ENCODE measurements at regions not wholly inside any gene's neighbourhood (a gene's known extent, or its start where the extent isn't known, plus 50 kb on each side); places are given as distances from the start of the nearest gene placed in this dataset.
A peak's percentile ranks its signal among the peaks of the same experiment; 100 is the strongest.

GRCh38 chr3:35966629-35967464 lies 327.5 kb downstream of the ARPP21 start:
- TF ChIP-seq CTCF (IDR thresholded peaks at IDR 0.05; ENCODE audit: low read depth, low read length), result 0 out of 2 replicates have a peak, but pooled peaks have one; percentile 7
- no peak overlapping the region for H3K4me3 ChIP-seq (ENCODE audit: low read depth, low read length)
- no peaks in the 10 kb centered on the region for H3K36me3 ChIP-seq
- DNase-seq, result no peak
- H3K27ac ChIP-seq, result no peak overlapping the region
- no peaks in the 10 kb centered on the region for H3K9me3 ChIP-seq (ENCODE audit: severe bottlenecking)
- H3K27me3 ChIP-seq (ENCODE audit: insufficient read depth, low read depth, severe bottlenecking), result no peaks in the 10 kb centered on the region

DNA sequence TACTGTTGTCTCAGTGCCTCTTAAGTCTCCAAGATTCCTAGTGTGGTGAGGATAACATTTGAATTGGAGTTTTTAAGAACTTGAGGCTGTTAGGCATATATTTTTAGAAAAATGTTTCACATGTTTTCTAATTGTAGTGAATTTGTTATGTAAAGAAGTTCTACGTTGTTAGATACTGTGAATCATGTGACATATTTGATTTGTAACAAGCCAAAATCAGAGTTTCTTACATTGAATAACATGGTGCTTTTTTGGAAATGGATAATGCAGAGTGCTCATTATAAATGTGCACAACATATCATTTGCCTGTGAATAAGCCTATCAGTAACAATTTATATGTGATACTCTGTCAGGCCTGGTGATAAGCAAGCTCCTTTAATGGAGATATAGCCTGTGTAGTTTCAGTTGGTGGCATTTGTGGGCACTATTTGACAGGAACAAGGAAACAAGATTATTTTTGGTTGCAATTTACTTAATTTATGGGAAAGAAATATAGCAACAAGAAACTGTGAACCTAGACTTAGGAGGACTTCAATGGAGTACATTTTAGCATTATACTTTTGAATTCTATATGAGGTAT lies 328.8 kb downstream of the ARPP21 start:
- no peak overlapping the region for H3K27ac ChIP-seq
- no peak overlapping the region for H3K4me3 ChIP-seq (ENCODE audit: low read depth, low read length)
- no peaks in the 10 kb centered on the region for H3K27me3 ChIP-seq (ENCODE audit: insufficient read depth, low read depth, severe bottlenecking)
- TF ChIP-seq CTCF (IDR thresholded peaks at IDR 0.05; ENCODE audit: low read depth, low read length), result no peak
- H3K9me3 ChIP-seq (ENCODE audit: severe bottlenecking), result no peaks in the 10 kb centered on the region
- no peak for DNase-seq
- H3K36me3 ChIP-seq, result no peaks in the 10 kb centered on the region

- Histone ChIP-seq H3K27me3 (ENCODE audit: insufficient read depth, low read depth, severe bottlenecking) (no peaks in the 10 kb centered on the region), H3K4me3 (ENCODE audit: low read depth, low read length) (no peak overlapping the region), H3K36me3 (no peaks in the 10 kb centered on the region), H3K9me3 (ENCODE audit: severe bottlenecking) (no peaks in the 10 kb centered on the region), H3K27ac (no peak overlapping the region)
- TF ChIP-seq CTCF (IDR thresholded peaks at IDR 0.05; ENCODE audit: low read depth, low read length), result no peak
- DNase-seq, result no peak
These were observed 330.1 kb downstream of the ARPP21 start for GRCh38 chr3:35969406-35969805.

DNA sequence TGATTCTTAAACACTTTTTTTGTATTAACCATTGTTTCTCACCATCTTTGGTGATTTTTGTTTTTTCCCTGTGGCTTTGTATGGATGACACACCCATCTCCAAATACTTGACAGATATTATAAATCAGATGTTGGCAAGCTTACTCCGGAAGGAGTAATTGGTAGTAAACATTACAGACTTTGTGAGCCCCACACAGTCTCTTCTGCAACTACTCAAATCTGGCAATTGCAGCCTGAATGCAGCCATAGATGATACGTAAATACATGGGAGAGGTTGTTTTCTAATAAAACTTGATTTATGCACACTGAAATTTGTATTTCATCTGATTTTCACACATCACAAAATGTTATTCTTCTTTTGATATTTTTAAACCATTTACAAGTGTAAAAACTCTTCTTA lies 331.5 kb downstream of the ARPP21 start:
- Histone ChIP-seq H3K9me3 (ENCODE audit: severe bottlenecking) (no peaks in the 10 kb centered on the region), H3K4me3 (ENCODE audit: low read depth, low read length) (no peak overlapping the region), H3K36me3 (no peaks in the 10 kb centered on the region), H3K27ac (no peak overlapping the region), H3K27me3 (ENCODE audit: insufficient read depth, low read depth, severe bottlenecking) (no peaks in the 10 kb centered on the region)
- TF ChIP-seq CTCF (IDR thresholded peaks at IDR 0.05; ENCODE audit: low read depth, low read length), result no peak
- DNase-seq, result no peak

GRCh38 chr3:35971686-35972085 lies 332.4 kb downstream of the ARPP21 start:
- DNase-seq, result no peak
- H3K9me3 ChIP-seq (ENCODE audit: severe bottlenecking), result no peaks in the 10 kb centered on the region
- no peak overlapping the region for H3K27ac ChIP-seq
- no peaks in the 10 kb centered on the region for H3K27me3 ChIP-seq (ENCODE audit: insufficient read depth, low read depth, severe bottlenecking)
- no peak for TF ChIP-seq CTCF (IDR thresholded peaks at IDR 0.05; ENCODE audit: low read depth, low read length)
- no peaks in the 10 kb centered on the region for H3K36me3 ChIP-seq
- H3K4me3 ChIP-seq (ENCODE audit: low read depth, low read length), result no peak overlapping the region

All from WERI-Rb-1 (cell line).